ENCODE measurements at regions not wholly inside any gene's neighbourhood (a gene's known extent, or its start where the extent isn't known, plus 50 kb on each side); places are given as distances from the start of the nearest gene placed in this dataset.

- Histone ChIP-seq H3K9ac (ENCODE audit: low read length) (no peak overlapping the region), H2AFZ (ENCODE audit: low read length) (no peak overlapping the region), H4K20me1 (ENCODE audit: insufficient read depth, low read length) (no peaks in the 10 kb centered on the region), H3K27me3 (ENCODE audit: insufficient read depth, low read length) (no peaks in the 10 kb centered on the region), H3K27ac (ENCODE audit: low read depth, low read length, poor library complexity, severe bottlenecking) (no peak overlapping the region), H3K9me2 (ENCODE audit: low read depth, low read length) (no peaks in the 10 kb centered on the region), H3K9me3 (ENCODE audit: low read length) (no peaks in the 10 kb centered on the region), H3K4me1 (ENCODE audit: insufficient read depth, low read length, severe bottlenecking) (no peaks in the 10 kb centered on the region), H3K4me2 (ENCODE audit: low read length) (no peak overlapping the region), H3K36me3 (ENCODE audit: insufficient read depth, low read length) (no peaks in the 10 kb centered on the region), H3K4me3 (ENCODE audit: low read depth, low read length, poor library complexity, severe bottlenecking) (no peak overlapping the region), H3F3A (ENCODE audit: insufficient read depth, low read length) (no peaks in the 10 kb centered on the region), H3K79me2 (ENCODE audit: insufficient read depth, low read length) (no peaks in the 10 kb centered on the region)
- TF ChIP-seq CTCF (IDR thresholded peaks at IDR 0.05; ENCODE audit: low read length) (no peak), EZH2 (IDR thresholded peaks at IDR 0.05; ENCODE audit: borderline replicate concordance, low read length) (no peak)
Measured at GRCh38 chr20:39123185-39123557, 161.0 kb downstream of the DHX35 start.

GRCh38 chr20:39117491-39117890, 155.3 kb downstream of the DHX35 start:
- Histone ChIP-seq H3F3A (ENCODE audit: insufficient read depth, low read length) (no peaks in the 10 kb centered on the region), H3K9me2 (ENCODE audit: low read depth, low read length) (no peaks in the 10 kb centered on the region), H3K4me1 (ENCODE audit: insufficient read depth, low read length, severe bottlenecking) (no peaks in the 10 kb centered on the region), H3K4me2 (ENCODE audit: low read length) (no peak overlapping the region), H2AFZ (ENCODE audit: low read length) (no peak overlapping the region), H3K9ac (ENCODE audit: low read length) (no peak overlapping the region), H4K20me1 (ENCODE audit: insufficient read depth, low read length) (no peaks in the 10 kb centered on the region), H3K9me3 (ENCODE audit: low read length) (no peaks in the 10 kb centered on the region), H3K79me2 (ENCODE audit: insufficient read depth, low read length) (no peaks in the 10 kb centered on the region), H3K4me3 (ENCODE audit: low read depth, low read length, poor library complexity, severe bottlenecking) (no peak overlapping the region), H3K27me3 (ENCODE audit: insufficient read depth, low read length) (no peaks in the 10 kb centered on the region), H3K27ac (ENCODE audit: low read depth, low read length, poor library complexity, severe bottlenecking) (no peak overlapping the region), H3K36me3 (ENCODE audit: insufficient read depth, low read length) (no peaks in the 10 kb centered on the region)
- TF ChIP-seq CTCF (IDR thresholded peaks at IDR 0.05; ENCODE audit: low read length), result no peak
- TF ChIP-seq EZH2 (IDR thresholded peaks at IDR 0.05; ENCODE audit: borderline replicate concordance, low read length), result no peak

- no peak overlapping the region for H2AFZ ChIP-seq (ENCODE audit: low read length)
- H3F3A ChIP-seq (ENCODE audit: insufficient read depth, low read length), result no peaks in the 10 kb centered on the region
- H3K79me2 ChIP-seq (ENCODE audit: insufficient read depth, low read length), result no peaks in the 10 kb centered on the region
- no peak overlapping the region for H3K9ac ChIP-seq (ENCODE audit: low read length)
- H3K4me3 ChIP-seq (ENCODE audit: low read depth, low read length, poor library complexity, severe bottlenecking), result no peak overlapping the region
- no peak for TF ChIP-seq CTCF (IDR thresholded peaks at IDR 0.05; ENCODE audit: low read length)
- no peak for TF ChIP-seq EZH2 (IDR thresholded peaks at IDR 0.05; ENCODE audit: borderline replicate concordance, low read length)
- no peak overlapping the region for H3K4me2 ChIP-seq (ENCODE audit: low read length)
- no peak overlapping the region for H3K27ac ChIP-seq (ENCODE audit: low read depth, low read length, poor library complexity, severe bottlenecking)
- H4K20me1 ChIP-seq (ENCODE audit: insufficient read depth, low read length), result no peaks in the 10 kb centered on the region
- no peaks in the 10 kb centered on the region for H3K27me3 ChIP-seq (ENCODE audit: insufficient read depth, low read length)
- H3K4me1 ChIP-seq (ENCODE audit: insufficient read depth, low read length, severe bottlenecking), result no peaks in the 10 kb centered on the region
- H3K9me2 ChIP-seq (ENCODE audit: low read depth, low read length), result no peaks in the 10 kb centered on the region
- H3K9me3 ChIP-seq (ENCODE audit: low read length), result no peaks in the 10 kb centered on the region
- no peaks in the 10 kb centered on the region for H3K36me3 ChIP-seq (ENCODE audit: insufficient read depth, low read length)
Measured at GRCh38 chr20:39116020-39116419, 153.9 kb downstream of the DHX35 start.
